Uterus (tissue), 2 donors: ENCODE measurements at regions not wholly inside any gene's neighbourhood (a gene's known extent, or its start where the extent isn't known, plus 50 kb on each side); places are given as distances from the start of the nearest gene placed in this dataset.

Experiments
- CTCF ChIP-seq, 4 experiments: fragments of 200-600 bp in 2 of 4; fragments of 450-650 bp in 2 of 4; sonication (generic) in 2 of 4; IDR thresholded peaks; one replicate each; pipeline ENCODE4 v1.5.1; 2016 to 2019; ENCODE audit warnings: antibody characterized with exemption in 4 of 4, mild to moderate bottlenecking in 2 of 4, moderate library complexity in 1 of 4
- POLR2A ChIP-seq, 2 donors: fragments of 450-650 bp; IDR thresholded peaks; one replicate each; pipeline ENCODE4 v1.6.1; 2016; ENCODE audit warnings: antibody characterized with exemption in 2 of 2, mild to moderate bottlenecking in 1 of 2, moderate library complexity in 1 of 2

DNA sequence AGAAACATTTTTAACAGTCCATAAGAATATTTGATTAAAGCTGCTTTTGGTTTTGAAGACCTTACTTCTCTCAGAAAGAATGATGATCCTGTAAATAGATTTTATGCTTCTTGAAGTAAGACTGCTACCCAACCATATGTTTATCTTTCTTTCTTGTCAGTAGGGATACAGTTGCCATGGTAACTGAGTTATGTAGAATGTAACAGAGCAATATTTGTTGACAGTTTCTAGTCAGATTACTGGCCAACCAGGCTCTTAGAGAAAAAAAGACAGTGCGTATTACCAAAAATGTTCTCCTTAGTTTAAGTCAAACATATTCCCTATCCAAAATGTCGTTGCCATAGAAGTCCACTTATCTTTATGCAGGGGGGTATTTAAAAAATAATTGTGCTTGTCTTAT lies 456.8 kb downstream of the PRR32 start:
- TF ChIP-seq CTCF (IDR thresholded peaks at IDR 0.05) (no peak), POLR2A (IDR thresholded peaks at IDR 0.05) (no peak)
